ENCODE measurements at regions not wholly inside any gene's neighbourhood (a gene's known extent, or its start where the extent isn't known, plus 50 kb on each side); places are given as distances from the start of the nearest gene placed in this dataset.

- DNase-seq (ENCODE audit: low read depth), result no peak
Measured at GRCh38 chr13:85665286-85665685, 133.9 kb downstream of the SLITRK6 start.

GRCh38 chr13:85663856-85664255 lies 135.4 kb downstream of the SLITRK6 start:
- no peak for DNase-seq (ENCODE audit: low read depth)

GRCh38 chr13:85662186-85662585 lies 137.0 kb downstream of the SLITRK6 start:
- DNase-seq (ENCODE audit: low read depth), result no peak

- no peak for DNase-seq (ENCODE audit: low read depth)
Measured at GRCh38 chr13:85661675-85662074, 137.5 kb downstream of the SLITRK6 start.

GRCh38 chr13:85659493-85659892 lies 139.7 kb downstream of the SLITRK6 start:
- no peak for DNase-seq (ENCODE audit: low read depth)

GRCh38 chr13:85657942-85658341 lies 141.3 kb downstream of the SLITRK6 start:
- no peak for DNase-seq (ENCODE audit: low read depth)

- DNase-seq (ENCODE audit: low read depth), result no peak
Measured at GRCh38 chr13:85655040-85655439, 144.2 kb downstream of the SLITRK6 start.

- no peak for DNase-seq (ENCODE audit: low read depth)
Measured at GRCh38 chr13:85654227-85654626, 145.0 kb downstream of the SLITRK6 start.

GRCh38 chr13:85653681-85654080 lies 145.5 kb downstream of the SLITRK6 start:
- no peak for DNase-seq (ENCODE audit: low read depth)

- DNase-seq (ENCODE audit: low read depth), result no peak
Measured at GRCh38 chr13:85652491-85652890, 146.7 kb downstream of the SLITRK6 start.

- no peak for DNase-seq (ENCODE audit: low read depth)
Measured at GRCh38 chr13:85651440-85651839, 147.8 kb downstream of the SLITRK6 start.

GRCh38 chr13:85650613-85651012 lies 148.6 kb downstream of the SLITRK6 start:
- no peak for DNase-seq (ENCODE audit: low read depth)

- no peak for DNase-seq (ENCODE audit: low read depth)
Measured at GRCh38 chr13:85640727-85641126, 158.5 kb downstream of the SLITRK6 start.

- no peak for DNase-seq (ENCODE audit: low read depth)
Measured at GRCh38 chr13:85638815-85639393, 160.3 kb downstream of the SLITRK6 start.

GRCh38 chr13:85638265-85638664 lies 161.0 kb downstream of the SLITRK6 start:
- DNase-seq (ENCODE audit: low read depth), result no peak

- DNase-seq (ENCODE audit: low read depth), result no peak
Measured at GRCh38 chr13:85632526-85633195, 166.6 kb downstream of the SLITRK6 start.

GRCh38 chr13:85631801-85632200 lies 167.4 kb downstream of the SLITRK6 start:
- DNase-seq (ENCODE audit: low read depth), result no peak

- no peak for DNase-seq (ENCODE audit: low read depth)
Measured at GRCh38 chr13:85626603-85627002, 172.6 kb downstream of the SLITRK6 start.

- no peak for DNase-seq (ENCODE audit: low read depth)
Measured at GRCh38 chr13:85619321-85619720, 179.9 kb downstream of the SLITRK6 start.

- DNase-seq (ENCODE audit: low read depth), result no peak
Measured at GRCh38 chr13:85618521-85618920, 180.7 kb downstream of the SLITRK6 start.

- no peak for DNase-seq (ENCODE audit: low read depth)
Measured at GRCh38 chr13:85616275-85616674, 182.9 kb downstream of the SLITRK6 start.

- no peak for DNase-seq (ENCODE audit: low read depth)
Measured at GRCh38 chr13:85615031-85615430, 184.2 kb downstream of the SLITRK6 start.

GRCh38 chr13:85610024-85610423 lies 189.2 kb downstream of the SLITRK6 start:
- DNase-seq (ENCODE audit: low read depth), result no peak

- DNase-seq (ENCODE audit: low read depth), result no peak
Measured at GRCh38 chr13:85608255-85608829, 190.9 kb downstream of the SLITRK6 start.
